A549 (cell line): ENCODE measurements at regions not wholly inside any gene's neighbourhood (a gene's known extent, or its start where the extent isn't known, plus 50 kb on each side); places are given as distances from the start of the nearest gene placed in this dataset.

Source experiments
- ATAC-seq, 2 experiments: fragments of 200-7000 bp in 1 of 2; fragments of >200 bp in 1 of 2; cut with Nextera tagmentation in 1 of 2; cut with Tn5 transposase in 1 of 2; 3 replicates each; pipeline versions ENCODE4 v1.8.0 to v1.9.1; 2018 to 2020; ENCODE audit warnings: mild to moderate bottlenecking in 1 of 2, moderate library complexity in 1 of 2
- CTCF ChIA-PET: fragments of 300-600 bp; sonication (Branson Sonifier 250); formaldehyde crosslinking; extraction: SDS; loops from one replicate; lab custom pipeline; 2021; ENCODE audit warnings: antibody characterized with exemption, inconsistent platforms; lab: Yijun Ruan, JAX
- POLR2A ChIA-PET: fragments of 350-600 bp; formaldehyde crosslinking; extraction: SDS; loops from one replicate; lab custom pipeline; 2021; ENCODE audit warnings: antibody characterized with exemption, inconsistent platforms; lab: Yijun Ruan, JAX
- DNase-seq, 2 experiments: peaks; one replicate each; pipeline versions ENCODE4 v3.0.0 to v3.0.0-alpha.2; 2011 to 2016; ENCODE audit warnings: low read depth in 1 of 2, low spot score in 1 of 2
- FAIRE-seq: peaks from 2 replicates; lab custom pipeline; 2011; peaks lifted over from hg19 to GRCh38; lab: Jason Lieb, UNC
- H3K27ac ChIP-seq, 2 experiments: fragments of >200 bp; sonication (Bioruptor Twin); formaldehyde crosslinking; 3 replicates each; pipeline ENCODE4 v1.5.1; 2016 to 2017
- H3K4me1 ChIP-seq: fragments of >200 bp; sonication (Bioruptor Twin); formaldehyde crosslinking; 3 replicates; pipeline ENCODE4 v1.6.1; 2016
- H3K4me2 ChIP-seq: fragments of >200 bp; sonication (Bioruptor Twin); formaldehyde crosslinking; 3 replicates; pipeline ENCODE4 v1.6.1; 2016
- H3K4me3 ChIP-seq: fragments of >200 bp; sonication (Bioruptor Twin); formaldehyde crosslinking; 3 replicates; pipeline ENCODE4 v1.5.1; 2016
- H3K9me3 ChIP-seq: fragments of >200 bp; sonication (Bioruptor Twin); formaldehyde crosslinking; 3 replicates; pipeline ENCODE4 v1.6.1; 2016
- CBX2 ChIP-seq: fragments of 200-600 bp; sonication (generic); IDR thresholded peaks from 2 replicates; pipeline ENCODE4 v1.6.1; 2016; ENCODE audit warnings: low read depth, mild to moderate bottlenecking, borderline replicate concordance
- ESRRA ChIP-seq: fragments of 150-350 bp; IDR thresholded peaks from 2 replicates; pipeline ENCODE4 v1.6.1; 2014; ENCODE audit warnings: mild to moderate bottlenecking, low read length, borderline replicate concordance
- HDAC2 ChIP-seq: fragments of 200-600 bp; sonication (generic); IDR thresholded peaks from 2 replicates; pipeline ENCODE4 v1.6.1; 2016
- HES2 ChIP-seq: fragments of >200 bp; sonication (Bioruptor Twin); formaldehyde crosslinking; IDR thresholded peaks from 2 replicates; pipeline ENCODE4 v1.6.1; 2016
- HMGXB4 ChIP-seq: fragments of 250-450 bp; sonication (Bioruptor Pico); IDR thresholded peaks from 2 replicates; pipeline ENCODE4 v1.5.0; 2021; ENCODE audit warnings: mild to moderate bottlenecking, moderate library complexity, borderline replicate concordance
- HOXB13 ChIP-seq: fragments of 250-450 bp; sonication (Bioruptor Pico); IDR thresholded peaks from 2 replicates; pipeline ENCODE4 v1.5.0; 2020; ENCODE audit warnings: low read depth, mild to moderate bottlenecking, moderate library complexity
- HOXB5 ChIP-seq: fragments of 250-450 bp; sonication (Bioruptor Pico); IDR thresholded peaks from 2 replicates; pipeline ENCODE4 v1.5.0; 2020; ENCODE audit warnings: mild to moderate bottlenecking, moderate library complexity
- JUN ChIP-seq, 2 experiments: fragments of >200 bp; sonication (Bioruptor Twin); formaldehyde crosslinking; IDR thresholded peaks; 2 replicates in 1 of 2; 3 replicates in 1 of 2; pipeline ENCODE4 v1.6.1; 2016 to 2017
- JUNB ChIP-seq: fragments of >200 bp; sonication (Bioruptor Twin); formaldehyde crosslinking; IDR thresholded peaks from 2 replicates; pipeline ENCODE4 v1.6.1; 2016
- MAFK ChIP-seq: fragments of 450-650 bp; IDR thresholded peaks from 2 replicates; pipeline ENCODE4 v1.6.1; 2014; ENCODE audit not compliant: partially characterized antibody
- NPAS2 ChIP-seq: fragments of 250-450 bp; sonication (Bioruptor Pico); IDR thresholded peaks from 2 replicates; pipeline ENCODE4 v1.8.0; 2022; ENCODE audit warnings: mild to moderate bottlenecking, moderate library complexity, borderline replicate concordance
- RAD21 ChIP-seq, 2 experiments: fragments of >200 bp in 1 of 2; sonication (Bioruptor Twin) in 1 of 2; formaldehyde crosslinking in 1 of 2; IDR thresholded peaks in 1 of 2; conservative IDR thresholded peaks in 1 of 2; 2 replicates in 1 of 2; 3 replicates in 1 of 2; pipeline ENCODE4 v1.6.1; 2012 to 2018; ENCODE audit warnings: inconsistent platforms in 1 of 2
- RNF2 ChIP-seq: fragments of 200-600 bp; sonication (generic); IDR thresholded peaks from 2 replicates; pipeline ENCODE4 v1.6.1; 2016; ENCODE audit warnings: low read depth, mild to moderate bottlenecking, antibody characterized with exemption, moderate library complexity, borderline replicate concordance
- TFCP2L1 ChIP-seq: fragments of 250-450 bp; sonication (Bioruptor Pico); IDR thresholded peaks from 2 replicates; pipeline ENCODE4 v1.5.0; 2021; ENCODE audit warnings: mild to moderate bottlenecking
- TP53 ChIP-seq: fragments of 250-450 bp; sonication (Bioruptor Pico); IDR thresholded peaks from 2 replicates; pipeline ENCODE4 v1.5.0; 2021; ENCODE audit warnings: mild to moderate bottlenecking, moderate library complexity
- ZNF302 ChIP-seq: fragments of 250-450 bp; sonication (Bioruptor Pico); IDR thresholded peaks from 2 replicates; pipeline ENCODE4 v1.9.0; 2021; ENCODE audit warnings: inconsistent platforms, mild to moderate bottlenecking, moderate library complexity
- WGBS: methylation state at CpG from one replicate; pipeline ENCODE4 v1.1.6; 2017; ENCODE audit errors: missing lambda C conversion rate; 5-methylcytosine and 5-hydroxymethylcytosine counted together
- TF ChIP-seq, protein P1 (sequence below): fragments of >200 bp; sonication (Bioruptor Twin); formaldehyde crosslinking; IDR thresholded peaks from 3 replicates; pipeline ENCODE4 v1.5.1; 2016

DNA sequence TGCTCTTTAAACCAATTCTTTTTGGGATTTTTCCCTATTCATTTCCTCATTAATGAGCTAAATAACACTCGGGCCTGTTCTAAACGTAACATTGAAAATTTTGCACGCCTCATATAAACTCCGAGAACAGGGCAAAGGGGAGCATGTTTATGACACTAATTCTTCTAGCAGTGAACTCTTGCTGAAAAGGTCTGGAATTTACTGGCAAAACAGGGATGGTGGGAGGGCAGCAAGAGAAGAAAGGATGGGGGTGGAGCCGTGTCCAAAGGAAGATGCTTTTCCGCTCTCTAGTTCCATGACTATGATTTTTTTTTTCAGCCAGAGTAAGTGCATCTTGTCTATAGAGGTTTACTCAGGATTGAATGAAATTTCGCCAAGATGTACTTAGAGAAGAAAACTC is 50.0 kb upstream of the IL1R1 start:
- DNase-seq (no peak), FAIRE-seq (no peak), ATAC-seq (no peak)
- Histone ChIP-seq H3K27ac (no peak overlapping the region), H3K9me3 (peaks cover 3% of the 10 kb centered on the region; the same call in 1 of the 3 replicates), H3K4me1 (peaks cover 23% of the 10 kb centered on the region), H3K4me2 (no peak overlapping the region), H3K4me3 (no peak overlapping the region)
- no peak for TF ChIP-seq ZNF302 (CRISPR knock-in tag)
- TF ChIP-seq TFCP2L1 (CRISPR knock-in tag) = no peak
- TF ChIP-seq HDAC2 = no peak
- no peak for TF ChIP-seq HOXB13 (CRISPR knock-in tag)
- TF ChIP-seq RNF2 = no peak
- TF ChIP-seq HES2 = no peak
- TF ChIP-seq NPAS2 (CRISPR knock-in tag) = no peak
- TF ChIP-seq HOXB5 (CRISPR knock-in tag) = no peak
- TF ChIP-seq TP53 (CRISPR knock-in tag) = no peak
- TF ChIP-seq, protein P1, sequence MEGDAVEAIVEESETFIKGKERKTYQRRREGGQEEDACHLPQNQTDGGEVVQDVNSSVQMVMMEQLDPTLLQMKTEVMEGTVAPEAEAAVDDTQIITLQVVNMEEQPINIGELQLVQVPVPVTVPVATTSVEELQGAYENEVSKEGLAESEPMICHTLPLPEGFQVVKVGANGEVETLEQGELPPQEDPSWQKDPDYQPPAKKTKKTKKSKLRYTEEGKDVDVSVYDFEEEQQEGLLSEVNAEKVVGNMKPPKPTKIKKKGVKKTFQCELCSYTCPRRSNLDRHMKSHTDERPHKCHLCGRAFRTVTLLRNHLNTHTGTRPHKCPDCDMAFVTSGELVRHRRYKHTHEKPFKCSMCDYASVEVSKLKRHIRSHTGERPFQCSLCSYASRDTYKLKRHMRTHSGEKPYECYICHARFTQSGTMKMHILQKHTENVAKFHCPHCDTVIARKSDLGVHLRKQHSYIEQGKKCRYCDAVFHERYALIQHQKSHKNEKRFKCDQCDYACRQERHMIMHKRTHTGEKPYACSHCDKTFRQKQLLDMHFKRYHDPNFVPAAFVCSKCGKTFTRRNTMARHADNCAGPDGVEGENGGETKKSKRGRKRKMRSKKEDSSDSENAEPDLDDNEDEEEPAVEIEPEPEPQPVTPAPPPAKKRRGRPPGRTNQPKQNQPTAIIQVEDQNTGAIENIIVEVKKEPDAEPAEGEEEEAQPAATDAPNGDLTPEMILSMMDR = no peak
- no peak for TF ChIP-seq JUNB
- TF ChIP-seq CBX2 = no peak
- no peak for TF ChIP-seq MAFK
- TF ChIP-seq ESRRA = no peak
- TF ChIP-seq HMGXB4 (CRISPR knock-in tag) = no peak
- no peak for TF ChIP-seq RAD21 (conservative IDR thresholded peaks at IDR 0.05 in 1 of 2, IDR thresholded peaks at IDR 0.05 in 1 of 2)
- TF ChIP-seq JUN (IDR thresholded peaks at IDR 0.05) = no peak
- WGBS = 88% methylated on average over 7 of the region's 7 CpGs
- CTCF ChIA-PET = interaction anchor here (0.8 to 1.5 kb wide), 4 partner anchors 9 to 72 kb away, joined by 3 to 7 read pairs (median 4); no protein-coding TSS in a partner anchor
- POLR2A ChIA-PET = no interaction called here
